Cardiac fibroblast (primary cell): ENCODE measurements at regions not wholly inside any gene's neighbourhood (a gene's known extent, or its start where the extent isn't known, plus 50 kb on each side); places are given as distances from the start of the nearest gene placed in this dataset.
A peak's percentile ranks its signal among the peaks of the same experiment; 100 is the strongest.
"Not testable (repeated sequence)": the region's sequence is repeated elsewhere in the genome, so short reads cannot be mapped to it uniquely, and the experiment has no call there.

Experiments
- DNase-seq, 2 donors: peaks; one replicate each; pipeline versions ENCODE4 v3.0.0 to v3.0.0-alpha.2; 2010; ENCODE audit warnings: low read depth in 2 of 2
- H3K4me3 ChIP-seq, 2 donors: replicated peaks in 1 of 2; 1 replicate in 1 of 2; 2 replicates in 1 of 2; pipeline ENCODE4 v1.5.1; 2011; ENCODE audit warnings: low read depth in 2 of 2, low read length in 2 of 2, mild to moderate bottlenecking in 2 of 2, moderate library complexity in 1 of 2
- TF ChIP-seq, protein P1 (sequence below): IDR thresholded peaks from one replicate; pipeline ENCODE4 v1.5.1; 2011; ENCODE audit warnings: low read depth, mild to moderate bottlenecking, low read length, inconsistent platforms

DNA sequence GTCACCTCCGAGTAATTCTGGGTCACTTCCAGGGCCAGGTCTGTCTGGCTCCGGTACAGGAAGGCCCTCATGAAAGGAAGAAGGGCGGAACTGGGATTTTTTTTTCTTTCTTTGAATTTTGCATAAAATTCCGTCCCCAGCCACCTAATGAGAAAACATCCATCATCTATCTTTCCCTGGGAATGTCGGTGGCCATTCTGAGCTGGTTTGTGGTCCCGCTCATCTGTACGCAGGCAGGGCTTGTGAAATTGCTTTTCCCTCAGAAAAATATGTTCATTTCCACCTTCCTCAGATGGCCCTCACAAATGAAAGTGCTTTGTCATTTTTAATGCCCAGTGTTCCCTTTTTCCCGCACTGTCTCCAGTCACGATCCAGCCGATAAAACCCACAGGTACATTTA lies 353.0 kb upstream of the ZFHX3 start:
- TF ChIP-seq, protein P1, sequence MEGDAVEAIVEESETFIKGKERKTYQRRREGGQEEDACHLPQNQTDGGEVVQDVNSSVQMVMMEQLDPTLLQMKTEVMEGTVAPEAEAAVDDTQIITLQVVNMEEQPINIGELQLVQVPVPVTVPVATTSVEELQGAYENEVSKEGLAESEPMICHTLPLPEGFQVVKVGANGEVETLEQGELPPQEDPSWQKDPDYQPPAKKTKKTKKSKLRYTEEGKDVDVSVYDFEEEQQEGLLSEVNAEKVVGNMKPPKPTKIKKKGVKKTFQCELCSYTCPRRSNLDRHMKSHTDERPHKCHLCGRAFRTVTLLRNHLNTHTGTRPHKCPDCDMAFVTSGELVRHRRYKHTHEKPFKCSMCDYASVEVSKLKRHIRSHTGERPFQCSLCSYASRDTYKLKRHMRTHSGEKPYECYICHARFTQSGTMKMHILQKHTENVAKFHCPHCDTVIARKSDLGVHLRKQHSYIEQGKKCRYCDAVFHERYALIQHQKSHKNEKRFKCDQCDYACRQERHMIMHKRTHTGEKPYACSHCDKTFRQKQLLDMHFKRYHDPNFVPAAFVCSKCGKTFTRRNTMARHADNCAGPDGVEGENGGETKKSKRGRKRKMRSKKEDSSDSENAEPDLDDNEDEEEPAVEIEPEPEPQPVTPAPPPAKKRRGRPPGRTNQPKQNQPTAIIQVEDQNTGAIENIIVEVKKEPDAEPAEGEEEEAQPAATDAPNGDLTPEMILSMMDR: no peak
- no peak for DNase-seq
- H3K4me3 ChIP-seq: no peak overlapping the region

DNA sequence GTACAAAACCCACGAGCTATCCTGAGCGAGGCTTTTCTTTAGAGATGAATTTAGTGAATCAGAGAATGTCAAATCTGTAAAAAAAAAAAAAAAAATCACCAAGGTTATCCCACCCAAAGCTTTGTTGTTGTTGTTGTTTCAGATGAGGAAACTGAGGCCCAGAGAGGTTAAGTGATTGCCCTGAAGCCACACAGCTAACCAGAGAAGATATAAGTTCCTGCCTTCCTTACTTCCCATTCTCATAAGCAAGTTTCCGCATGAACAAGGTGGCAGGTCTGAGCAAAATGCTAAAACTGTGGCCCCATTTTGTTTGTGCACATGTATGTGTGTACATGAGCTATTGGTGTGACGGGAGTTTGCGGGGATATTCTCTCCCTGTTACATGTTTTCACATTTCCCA lies 352.1 kb upstream of the ZFHX3 start:
- H3K4me3 ChIP-seq: no peak overlapping the region
- DNase-seq: no peak
- TF ChIP-seq, protein P1: no peak

DNA sequence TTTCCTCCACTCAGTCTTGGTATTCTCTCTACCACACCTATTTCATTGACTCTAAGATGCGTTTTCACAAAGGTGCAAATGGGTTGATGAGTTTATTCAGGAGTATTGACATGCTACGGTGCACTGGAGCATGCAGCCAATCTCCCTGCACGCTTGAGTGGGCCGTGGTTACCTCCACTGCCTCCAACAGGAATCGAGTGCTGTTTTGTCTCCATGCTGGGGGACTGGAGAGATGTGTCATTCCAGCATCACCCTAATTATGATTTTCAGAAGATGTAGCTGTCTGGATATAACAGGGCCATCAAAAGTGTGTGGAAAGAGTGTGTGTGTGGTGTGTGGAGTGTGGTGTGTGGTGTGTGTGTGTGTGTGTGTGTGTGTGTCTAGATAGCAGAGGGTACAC lies 351.6 kb upstream of the ZFHX3 start:
- no peak for DNase-seq
- TF ChIP-seq, protein P1: no peak
- H3K4me3 ChIP-seq: no peak overlapping the region

DNA sequence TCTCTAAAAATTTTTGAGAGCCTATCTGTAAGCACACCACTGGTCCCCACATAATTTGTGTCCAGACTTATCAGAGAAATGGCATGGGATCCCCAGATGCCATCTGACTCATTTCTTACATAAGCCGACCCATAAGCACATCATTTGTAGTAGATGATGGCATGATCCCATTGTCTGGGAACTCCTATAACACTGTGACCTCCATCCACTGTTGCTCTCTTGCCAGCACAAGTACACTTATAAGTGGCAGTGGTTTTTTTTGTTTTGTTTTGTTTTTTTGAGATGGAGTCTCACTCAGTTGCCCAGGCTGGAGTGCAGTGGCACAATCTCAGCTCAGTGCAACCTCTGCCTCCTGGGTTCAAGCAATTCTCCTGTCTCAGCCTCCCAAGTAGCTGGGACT lies 350.7 kb upstream of the ZFHX3 start:
- not testable (repeated sequence) for H3K4me3 ChIP-seq, DNase-seq

DNA sequence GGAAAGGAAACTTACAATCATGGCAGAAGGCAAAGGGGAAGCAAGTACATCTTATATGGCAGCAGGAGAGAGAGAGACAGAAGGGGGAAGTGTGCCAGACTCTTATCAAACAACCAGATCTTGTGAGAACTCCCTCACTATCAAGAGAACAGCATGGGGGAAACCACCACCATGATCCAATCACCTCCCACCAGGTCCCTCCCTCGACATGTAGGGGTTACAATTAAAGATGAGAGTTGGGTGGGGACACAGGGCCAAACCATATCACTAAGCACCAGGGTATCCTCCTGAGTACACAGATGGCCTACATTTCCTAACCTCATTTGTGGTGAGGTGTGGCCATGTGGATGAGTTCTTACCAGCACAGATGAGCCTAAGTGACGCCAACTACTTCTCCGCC lies 348.6 kb upstream of the ZFHX3 start:
- TF ChIP-seq, protein P1: no peak
- DNase-seq: no peak
- no peak overlapping the region for H3K4me3 ChIP-seq

DNA sequence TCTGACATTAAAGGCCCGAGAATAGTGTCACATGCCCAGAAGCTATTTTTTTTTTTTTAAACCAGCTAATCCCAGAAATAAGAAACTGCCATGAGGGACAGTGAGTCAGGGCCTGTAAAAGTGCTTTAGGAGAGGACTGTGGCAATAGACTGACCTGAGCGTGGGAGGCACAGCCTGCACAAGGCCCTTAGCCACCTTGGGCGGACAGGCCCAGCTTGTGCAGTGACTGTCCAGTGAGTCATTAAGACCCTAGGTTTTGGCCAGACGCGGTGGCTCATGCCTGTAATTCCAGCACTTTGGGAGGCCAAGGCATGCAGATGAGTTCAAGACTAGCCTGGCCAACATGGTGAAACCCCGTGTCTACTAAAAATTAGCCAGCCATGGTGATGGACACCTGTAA lies 343.0 kb upstream of the ZFHX3 start:
- TF ChIP-seq, protein P1: no peak
- no peak overlapping the region for H3K4me3 ChIP-seq
- DNase-seq: peak in 1 of 2 donors; percentile 1

DNA sequence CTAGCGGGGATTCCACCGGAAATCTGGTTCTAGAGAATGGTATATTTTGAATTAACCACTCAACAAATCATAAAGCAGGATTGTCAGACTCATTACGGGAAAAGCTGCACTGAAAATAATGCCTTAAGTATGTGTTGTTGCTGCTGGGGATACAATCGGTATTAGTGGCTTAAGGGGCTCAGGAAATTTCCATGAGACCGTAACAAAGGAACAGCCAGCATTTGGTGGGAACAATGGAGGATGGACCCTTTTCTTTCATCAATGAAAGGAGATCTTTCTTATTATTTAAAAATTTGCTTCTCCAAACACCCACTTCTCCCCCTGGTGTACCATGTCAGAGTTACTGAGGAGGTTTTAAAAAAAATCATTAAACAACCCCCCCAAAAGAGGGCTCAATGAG lies 342.6 kb upstream of the ZFHX3 start:
- no peak overlapping the region for H3K4me3 ChIP-seq
- DNase-seq: no peak
- TF ChIP-seq, protein P1: no peak
